HepG2 (cell line): ENCODE measurements at regions not wholly inside any gene's neighbourhood (a gene's known extent, or its start where the extent isn't known, plus 50 kb on each side); places are given as distances from the start of the nearest gene placed in this dataset.

Source experiments
- EHMT2 ChIP-seq: fragments of 200-600 bp; sonication (generic); IDR thresholded peaks from 2 replicates; pipeline ENCODE4 v1.7.0; 2017; ENCODE audit warnings: antibody characterized with exemption, low read depth, low read length, borderline replicate concordance
- NFATC3 ChIP-seq: sonication (generic); formaldehyde crosslinking; IDR thresholded peaks from 2 replicates; pipeline ENCODE4 v1.5.1; 2020; ENCODE audit warnings: mild to moderate bottlenecking, missing genetic modification reagents
- NFE2L2 ChIP-seq: fragments of 150-350 bp; IDR thresholded peaks from 2 replicates; pipeline ENCODE4 v1.6.1; 2014; ENCODE audit warnings: low read length
- PHB2 ChIP-seq: fragments of 450-650 bp; IDR thresholded peaks from 2 replicates; pipeline ENCODE4 v1.6.1; 2018; ENCODE audit not compliant: partially characterized antibody
- POLR2AphosphoS2 ChIP-seq: IDR thresholded peaks from 2 replicates; pipeline ENCODE4 v1.6.1; 2011; ENCODE audit warnings: low read depth, low read length, improper control_type of control experiment
- RELA ChIP-seq: sonication (generic); formaldehyde crosslinking; IDR thresholded peaks from 2 replicates; pipeline ENCODE4 v1.4.0; 2020; ENCODE audit warnings: missing genetic modification reagents
- TOPORS ChIP-seq: sonication (generic); formaldehyde crosslinking; IDR thresholded peaks from 2 replicates; pipeline ENCODE4 v1.8.0; 2023; ENCODE audit warnings: mild to moderate bottlenecking, missing genetic modification reagents
- ZBTB1 ChIP-seq: sonication (generic); formaldehyde crosslinking; IDR thresholded peaks from 2 replicates; pipeline ENCODE4 v1.4.0; 2020; ENCODE audit warnings: missing genetic modification reagents, borderline replicate concordance
- ZNF333 ChIP-seq: sonication (generic); formaldehyde crosslinking; IDR thresholded peaks from 2 replicates; pipeline ENCODE4 v1.4.0; 2020; ENCODE audit warnings: mild to moderate bottlenecking, missing genetic modification reagents, borderline replicate concordance
- ZNF530 ChIP-seq: sonication (generic); formaldehyde crosslinking; IDR thresholded peaks from 2 replicates; pipeline ENCODE4 v1.5.0; 2020; ENCODE audit warnings: low read depth, mild to moderate bottlenecking, missing genetic modification reagents
- ZNF670 ChIP-seq: sonication (generic); formaldehyde crosslinking; IDR thresholded peaks from 2 replicates; pipeline ENCODE4 v1.8.0; 2022; ENCODE audit warnings: mild to moderate bottlenecking, missing genetic modification reagents, borderline replicate concordance
- TF ChIP-seq, protein P1 (sequence below): sonication (generic); formaldehyde crosslinking; IDR thresholded peaks from 2 replicates; pipeline ENCODE4 v1.4.0; 2020; ENCODE audit warnings: missing genetic modification reagents
- TF ChIP-seq, protein P2 (sequence below): sonication (generic); formaldehyde crosslinking; IDR thresholded peaks from 2 replicates; pipeline ENCODE4 v1.5.0; 2020; ENCODE audit warnings: mild to moderate bottlenecking, missing genetic modification reagents, moderate library complexity

DNA sequence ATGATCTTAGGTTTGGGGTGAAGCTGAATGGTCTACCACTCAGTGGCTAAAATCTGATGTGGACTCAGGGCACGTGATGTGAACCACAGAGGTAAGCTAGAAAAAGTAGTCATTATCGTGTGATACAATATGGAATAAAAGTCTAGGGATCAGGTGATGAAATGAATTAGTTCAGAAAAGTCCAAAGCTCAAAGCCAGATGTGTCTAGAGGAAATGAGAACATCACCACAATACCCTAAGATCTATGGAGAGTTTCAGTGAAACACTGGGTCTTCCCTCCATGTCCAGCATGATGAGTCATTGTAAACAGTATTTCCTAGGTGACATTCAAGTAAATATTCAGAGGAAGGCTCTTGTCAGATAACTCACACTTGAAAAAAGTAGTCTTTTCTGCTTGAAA lies 1257.4 kb upstream of the ZEB2 start:
- no peak; the same call in 1 of the 2 replicates for TF ChIP-seq EHMT2
- TF ChIP-seq TOPORS (CRISPR knock-in tag) = no peak
- TF ChIP-seq, protein P1, sequence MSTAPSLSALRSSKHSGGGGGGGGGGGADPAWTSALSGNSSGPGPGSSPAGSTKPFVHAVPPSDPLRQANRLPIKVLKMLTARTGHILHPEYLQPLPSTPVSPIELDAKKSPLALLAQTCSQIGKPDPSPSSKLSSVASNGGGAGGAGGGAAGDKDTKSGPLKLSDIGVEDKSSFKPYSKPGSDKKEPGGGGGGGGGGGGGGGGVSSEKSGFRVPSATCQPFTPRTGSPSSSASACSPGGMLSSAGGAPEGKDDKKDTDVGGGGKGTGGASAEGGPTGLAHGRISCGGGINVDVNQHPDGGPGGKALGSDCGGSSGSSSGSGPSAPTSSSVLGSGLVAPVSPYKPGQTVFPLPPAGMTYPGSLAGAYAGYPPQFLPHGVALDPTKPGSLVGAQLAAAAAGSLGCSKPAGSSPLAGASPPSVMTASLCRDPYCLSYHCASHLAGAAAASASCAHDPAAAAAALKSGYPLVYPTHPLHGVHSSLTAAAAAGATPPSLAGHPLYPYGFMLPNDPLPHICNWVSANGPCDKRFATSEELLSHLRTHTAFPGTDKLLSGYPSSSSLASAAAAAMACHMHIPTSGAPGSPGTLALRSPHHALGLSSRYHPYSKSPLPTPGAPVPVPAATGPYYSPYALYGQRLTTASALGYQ (CRISPR knock-in tag) = no peak
- TF ChIP-seq NFATC3 (CRISPR knock-in tag) = no peak
- no peak for TF ChIP-seq ZBTB1 (CRISPR knock-in tag)
- TF ChIP-seq RELA (CRISPR knock-in tag) = no peak
- TF ChIP-seq ZNF530 (CRISPR knock-in tag) = no peak
- TF ChIP-seq, protein P2, sequence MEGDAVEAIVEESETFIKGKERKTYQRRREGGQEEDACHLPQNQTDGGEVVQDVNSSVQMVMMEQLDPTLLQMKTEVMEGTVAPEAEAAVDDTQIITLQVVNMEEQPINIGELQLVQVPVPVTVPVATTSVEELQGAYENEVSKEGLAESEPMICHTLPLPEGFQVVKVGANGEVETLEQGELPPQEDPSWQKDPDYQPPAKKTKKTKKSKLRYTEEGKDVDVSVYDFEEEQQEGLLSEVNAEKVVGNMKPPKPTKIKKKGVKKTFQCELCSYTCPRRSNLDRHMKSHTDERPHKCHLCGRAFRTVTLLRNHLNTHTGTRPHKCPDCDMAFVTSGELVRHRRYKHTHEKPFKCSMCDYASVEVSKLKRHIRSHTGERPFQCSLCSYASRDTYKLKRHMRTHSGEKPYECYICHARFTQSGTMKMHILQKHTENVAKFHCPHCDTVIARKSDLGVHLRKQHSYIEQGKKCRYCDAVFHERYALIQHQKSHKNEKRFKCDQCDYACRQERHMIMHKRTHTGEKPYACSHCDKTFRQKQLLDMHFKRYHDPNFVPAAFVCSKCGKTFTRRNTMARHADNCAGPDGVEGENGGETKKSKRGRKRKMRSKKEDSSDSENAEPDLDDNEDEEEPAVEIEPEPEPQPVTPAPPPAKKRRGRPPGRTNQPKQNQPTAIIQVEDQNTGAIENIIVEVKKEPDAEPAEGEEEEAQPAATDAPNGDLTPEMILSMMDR (CRISPR knock-in tag) = no peak
- no peak for TF ChIP-seq PHB2
- peak; percentile 83; the same call in 1 of the 2 replicates for TF ChIP-seq NFE2L2
- TF ChIP-seq POLR2AphosphoS2 = no peak
- TF ChIP-seq ZNF333 = no peak
- no peak for TF ChIP-seq ZNF670 (CRISPR knock-in tag)
